22Rv1 (cell line): ENCODE measurements at regions not wholly inside any gene's neighbourhood (a gene's known extent, or its start where the extent isn't known, plus 50 kb on each side); places are given as distances from the start of the nearest gene placed in this dataset.

Experiments used
- H3K27ac ChIP-seq: fragments of 450-650 bp; 2 replicates; pipeline ENCODE4 v1.5.1; 2017
- CTCF ChIP-seq: fragments of 450-650 bp; IDR thresholded peaks from 2 replicates; pipeline ENCODE4 v1.5.1; 2017; ENCODE audit warnings: mild to moderate bottlenecking
- ZFX ChIP-seq: fragments of 450-650 bp; IDR thresholded peaks from 2 replicates; pipeline ENCODE4 v1.6.1; 2017; ENCODE audit warnings: antibody characterized with exemption, borderline replicate concordance

DNA sequence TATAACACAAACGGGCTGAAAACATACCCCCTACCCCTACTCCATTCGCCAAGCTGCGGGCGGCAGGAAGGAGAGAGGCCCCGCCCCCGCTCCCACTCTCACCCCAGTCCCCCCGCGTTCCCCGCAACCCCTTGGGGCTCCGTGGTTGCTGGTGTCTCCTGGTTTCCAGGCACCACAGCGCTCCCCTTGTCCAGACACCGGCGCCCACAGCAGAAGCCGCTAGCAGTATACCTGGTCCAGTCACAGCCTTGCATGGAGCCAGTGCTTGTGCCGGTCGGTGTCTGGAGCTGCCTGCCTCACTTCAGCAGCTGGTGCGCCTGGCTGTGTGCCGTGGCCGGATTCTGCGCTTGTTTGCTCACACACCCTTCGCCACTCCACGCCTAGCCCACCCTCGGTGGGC is 240.5 kb upstream of the DAB2 start:
- no peak overlapping the region for H3K27ac ChIP-seq
- TF ChIP-seq ZFX (no peak), CTCF (no peak)

GRCh38 chr5:39662945-39663344 is 238.2 kb upstream of the DAB2 start:
- TF ChIP-seq ZFX (no peak), CTCF (no peak)
- H3K27ac ChIP-seq = no peak overlapping the region

DNA sequence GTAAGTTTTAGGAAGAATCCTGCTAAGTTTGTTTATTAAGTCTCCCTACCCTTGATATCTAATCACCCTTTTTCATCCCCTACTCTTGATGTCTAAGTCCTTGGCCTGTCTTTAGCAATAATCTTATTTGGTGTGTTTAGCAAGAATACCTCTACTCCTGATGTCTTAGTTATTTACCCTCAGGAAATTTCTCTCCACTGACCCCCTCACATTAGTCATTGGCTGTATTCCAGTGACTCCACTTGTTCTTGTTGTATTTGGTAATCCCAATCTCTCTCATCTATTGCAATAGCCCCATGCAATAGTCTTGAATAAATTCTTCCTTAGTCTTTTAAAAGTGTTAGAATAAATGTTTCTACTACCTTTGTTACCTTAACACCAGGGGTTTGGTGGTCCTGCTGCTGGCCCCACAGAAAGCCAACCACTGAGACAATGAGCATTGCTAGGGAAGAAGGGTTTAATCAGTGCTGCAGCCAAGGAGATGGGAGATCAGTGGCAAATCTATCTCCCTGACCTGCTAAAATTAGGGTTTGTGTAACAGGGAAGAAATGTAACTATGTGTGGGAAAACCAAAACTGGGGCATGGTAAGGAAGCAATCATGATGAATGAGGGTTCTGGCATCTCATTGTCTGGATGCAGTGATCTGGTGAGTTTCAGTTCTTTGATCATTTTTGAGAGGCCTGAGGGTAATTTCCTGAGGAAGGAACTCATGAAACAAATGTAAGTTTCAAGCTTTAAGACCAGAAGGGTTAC is 236.4 kb upstream of the DAB2 start:
- no peak for TF ChIP-seq ZFX
- TF ChIP-seq CTCF = no peak
- H3K27ac ChIP-seq = no peak overlapping the region

DNA sequence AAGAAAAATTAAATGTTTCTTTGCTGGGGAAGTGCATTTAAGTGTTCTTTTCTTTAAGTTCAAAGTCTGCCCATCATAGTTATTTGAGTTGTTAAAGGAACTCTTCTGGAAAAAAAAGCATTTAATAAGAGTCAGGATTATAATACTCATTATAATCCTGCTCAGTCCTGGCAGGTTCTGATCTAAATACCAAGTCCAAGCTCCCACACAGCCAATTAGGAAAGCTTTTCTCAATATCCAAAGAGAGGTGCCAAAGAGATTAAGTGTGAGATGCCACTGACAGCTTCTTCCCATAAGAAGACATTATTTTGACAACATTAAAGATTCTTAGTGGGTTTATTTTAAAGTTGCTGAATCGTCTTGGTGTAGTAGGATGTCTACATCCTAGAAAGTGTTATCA is 235.2 kb upstream of the DAB2 start:
- H3K27ac ChIP-seq = no peak overlapping the region

GRCh38 chr5:39658866-39659265 is 234.1 kb upstream of the DAB2 start:
- TF ChIP-seq CTCF (no peak), ZFX (no peak)
- no peak overlapping the region for H3K27ac ChIP-seq

More for the DNA sequence above, 235.2 kb upstream of the DAB2 start:
- TF ChIP-seq ZFX (no peak), CTCF (no peak)

- H3K27ac ChIP-seq = no peak overlapping the region
- TF ChIP-seq ZFX (no peak), CTCF (no peak)
These were observed 233.2 kb upstream of the DAB2 start for GRCh38 chr5:39657943-39658342.

GRCh38 chr5:39656600-39656999 is 231.8 kb upstream of the DAB2 start:
- no peak for TF ChIP-seq CTCF
- no peak for TF ChIP-seq ZFX
- no peak overlapping the region for H3K27ac ChIP-seq
